ENCODE measurements at regions not wholly inside any gene's neighbourhood (a gene's known extent, or its start where the extent isn't known, plus 50 kb on each side); places are given as distances from the start of the nearest gene placed in this dataset.
"Not testable (repeated sequence)": the region's sequence is repeated elsewhere in the genome, so short reads cannot be mapped to it uniquely, and the experiment has no call there.

GRCh38 chr9:40289999-40290398 lies 838.5 kb downstream of the FOXD4L6 start:
- not testable (repeated sequence) for TF ChIP-seq USF1 (CRISPR knock-in tag; IDR thresholded peaks at IDR 0.05); CTCF (IDR thresholded peaks at IDR 0.05 in 2 of 3, conservative IDR thresholded peaks at IDR 0.05 in 1 of 3; ENCODE audit: insufficient read depth in 2 of 3, low read depth in 1 of 3, low read length in 3 of 3)

Data from K562 (cell line).